ENCODE measurements at regions not wholly inside any gene's neighbourhood (a gene's known extent, or its start where the extent isn't known, plus 50 kb on each side); places are given as distances from the start of the nearest gene placed in this dataset.
"Not testable (repeated sequence)": the region's sequence is repeated elsewhere in the genome, so short reads cannot be mapped to it uniquely, and the experiment has no call there.

DNA sequence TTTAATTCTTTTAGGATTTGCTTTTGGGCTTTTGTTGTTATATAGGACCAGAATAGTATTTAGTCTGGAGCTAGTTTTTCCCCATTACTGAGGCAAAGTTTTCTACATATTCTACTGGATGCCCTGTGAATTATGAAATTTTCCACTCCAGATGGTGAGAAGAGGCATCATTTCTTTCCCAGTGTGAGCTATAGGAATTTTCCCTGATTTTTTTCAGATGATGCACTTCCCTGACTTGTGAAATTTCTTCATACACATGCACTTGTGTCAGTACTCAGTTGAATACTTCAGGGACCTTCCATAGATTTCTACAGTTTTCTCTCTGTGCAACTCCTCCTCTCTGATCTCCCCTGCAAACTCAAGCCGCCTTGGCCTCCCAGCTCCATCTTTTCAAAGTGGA lies 73.7 kb upstream of the SLCO2A1 start:
- in situ Hi-C loops (cut with HindIII; ENCODE audit: extremely low pct_ligation_motif_present, low pct_unique_long_range_greater_than_20kb), result no loop called here
- no peaks in the 10 kb centered on the region for H3K27me3 ChIP-seq (ENCODE audit: control insufficient read depth in 1 of 2, insufficient read depth in 2 of 2, low read length in 2 of 2)
- WGBS (ENCODE audit: low lambda C conversion rate), result 52% methylated on average over 1 of the region's 1 CpG

DNA sequence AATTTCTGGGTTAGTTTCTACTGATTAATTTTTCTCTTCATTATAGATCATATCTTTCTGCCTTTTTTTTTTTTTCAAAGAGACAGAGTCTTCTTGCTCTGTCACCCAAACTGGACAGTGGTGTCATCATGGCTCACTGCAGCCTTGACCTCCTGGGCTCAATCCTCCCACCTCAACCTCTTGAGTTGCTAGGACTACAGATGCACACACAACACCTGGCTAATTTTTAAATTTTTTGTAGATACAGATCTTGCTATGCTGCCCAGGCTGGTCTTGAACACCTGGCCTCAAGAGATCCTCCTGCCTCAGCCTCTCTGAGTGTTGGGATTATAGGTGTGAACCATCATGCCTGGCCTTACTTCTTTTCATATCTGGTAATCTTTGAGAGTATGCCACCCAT lies 73.3 kb upstream of the SLCO2A1 start:
- peaks cover 16% of the 10 kb centered on the region for H3K4me1 ChIP-seq (ENCODE audit: insufficient read depth, low read length)
- ATAC-seq (no peak), DNase-seq (ENCODE audit: low spot score) (no peak), FAIRE-seq (no peak)
- no peak overlapping the region for H3K4me3 ChIP-seq (replicated peaks in 1 of 3; ENCODE audit: insufficient read depth in 1 of 3, low read depth in 2 of 3, low read length in 3 of 3)
- no peaks in the 10 kb centered on the region for H3K9me3 ChIP-seq (ENCODE audit: low read length)
- TF ChIP-seq MBD4 (IDR thresholded peaks at IDR 0.05; ENCODE audit: borderline replicate concordance, low read length), result no peak
- TF ChIP-seq, protein P1, sequence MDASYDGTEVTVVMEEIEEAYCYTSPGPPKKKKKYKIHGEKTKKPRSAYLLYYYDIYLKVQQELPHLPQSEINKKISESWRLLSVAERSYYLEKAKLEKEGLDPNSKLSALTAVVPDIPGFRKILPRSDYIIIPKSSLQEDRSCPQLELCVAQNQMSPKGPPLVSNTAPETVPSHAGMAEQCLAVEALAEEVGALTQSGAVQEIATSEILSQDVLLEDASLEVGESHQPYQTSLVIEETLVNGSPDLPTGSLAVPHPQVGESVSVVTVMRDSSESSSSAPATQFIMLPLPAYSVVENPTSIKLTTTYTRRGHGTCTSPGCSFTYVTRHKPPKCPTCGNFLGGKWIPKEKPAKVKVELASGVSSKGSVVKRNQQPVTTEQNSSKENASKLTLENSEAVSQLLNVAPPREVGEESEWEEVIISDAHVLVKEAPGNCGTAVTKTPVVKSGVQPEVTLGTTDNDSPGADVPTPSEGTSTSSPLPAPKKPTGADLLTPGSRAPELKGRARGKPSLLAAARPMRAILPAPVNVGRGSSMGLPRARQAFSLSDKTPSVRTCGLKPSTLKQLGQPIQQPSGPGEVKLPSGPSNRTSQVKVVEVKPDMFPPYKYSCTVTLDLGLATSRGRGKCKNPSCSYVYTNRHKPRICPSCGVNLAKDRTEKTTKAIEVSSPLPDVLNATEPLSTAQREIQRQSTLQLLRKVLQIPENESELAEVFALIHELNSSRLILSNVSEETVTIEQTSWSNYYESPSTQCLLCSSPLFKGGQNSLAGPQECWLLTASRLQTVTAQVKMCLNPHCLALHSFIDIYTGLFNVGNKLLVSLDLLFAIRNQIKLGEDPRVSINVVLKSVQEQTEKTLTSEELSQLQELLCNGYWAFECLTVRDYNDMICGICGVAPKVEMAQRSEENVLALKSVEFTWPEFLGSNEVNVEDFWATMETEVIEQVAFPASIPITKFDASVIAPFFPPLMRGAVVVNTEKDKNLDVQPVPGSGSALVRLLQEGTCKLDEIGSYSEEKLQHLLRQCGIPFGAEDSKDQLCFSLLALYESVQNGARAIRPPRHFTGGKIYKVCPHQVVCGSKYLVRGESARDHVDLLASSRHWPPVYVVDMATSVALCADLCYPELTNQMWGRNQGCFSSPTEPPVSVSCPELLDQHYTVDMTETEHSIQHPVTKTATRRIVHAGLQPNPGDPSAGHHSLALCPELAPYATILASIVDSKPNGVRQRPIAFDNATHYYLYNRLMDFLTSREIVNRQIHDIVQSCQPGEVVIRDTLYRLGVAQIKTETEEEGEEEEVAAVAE (CRISPR knock-in tag; IDR thresholded peaks at IDR 0.05; ENCODE audit: borderline replicate concordance), result no peak
- no peak for TF ChIP-seq ZNF10 (CRISPR knock-in tag; IDR thresholded peaks at IDR 0.05; ENCODE audit: borderline replicate concordance, low read depth)
- no peak for TF ChIP-seq TEAD2 (CRISPR knock-in tag; IDR thresholded peaks at IDR 0.05)
- no peak for TF ChIP-seq EP300 (IDR thresholded peaks at IDR 0.05; ENCODE audit: low read depth in 2 of 2, low read length in 2 of 2)
- no peak for TF ChIP-seq EP300 (CRISPR knock-in tag; IDR thresholded peaks at IDR 0.05; ENCODE audit: borderline replicate concordance)
- no peak for TF ChIP-seq ZNF496 (CRISPR knock-in tag; IDR thresholded peaks at IDR 0.05; ENCODE audit: insufficient replicate concordance)
- H3K27me3 ChIP-seq (ENCODE audit: control insufficient read depth in 1 of 2, insufficient read depth in 2 of 2, low read length in 2 of 2), result no peaks in the 10 kb centered on the region
- intact Hi-C loops (cut with micrococcal nuclease; ENCODE audit: unreplicated experiment), result no loop called here
- H3K79me2 ChIP-seq (ENCODE audit: insufficient read depth, low read length), result no peaks in the 10 kb centered on the region
- in situ Hi-C loops (cut with HindIII; ENCODE audit: extremely low pct_ligation_motif_present, low pct_unique_long_range_greater_than_20kb), result no loop called here
- H4K20me1 ChIP-seq (ENCODE audit: insufficient read depth, low read length), result no peaks in the 10 kb centered on the region
- ChIA-PET POLR2A (no interaction called here), CTCF (ENCODE audit: low intra/inter-chr PET ratio, low total read pairs) (no interaction called here)
- H3K36me3 ChIP-seq (replicated peaks in 1 of 2; ENCODE audit: control insufficient read depth in 1 of 2, insufficient read depth in 2 of 2, low read length in 2 of 2), result no peaks in the 10 kb centered on the region
- H3K9ac ChIP-seq (ENCODE audit: insufficient read depth, low read depth, low read length), result no peak overlapping the region
- no TSS peak for BruUV-seq (replicated peaks)
- no peak overlapping the region for H2AFZ ChIP-seq (ENCODE audit: low read length)
- no peak overlapping the region for H3K27ac ChIP-seq (ENCODE audit: extremely low read length, insufficient read depth, low read length)
- H3K4me2 ChIP-seq (ENCODE audit: low read depth, low read length), result no peak overlapping the region

More for the DNA sequence above, 73.7 kb upstream of the SLCO2A1 start:
- BruUV-seq (replicated peaks), result no TSS peak
- FAIRE-seq (no peak), DNase-seq (ENCODE audit: low spot score) (no peak), ATAC-seq (no peak)
- H3K79me2 ChIP-seq (ENCODE audit: insufficient read depth, low read length), result no peaks in the 10 kb centered on the region
- H3K4me1 ChIP-seq (ENCODE audit: insufficient read depth, low read length), result peaks cover 16% of the 10 kb centered on the region
- TF ChIP-seq FOXA3 (CRISPR knock-in tag; IDR thresholded peaks at IDR 0.05), result no peak
- no peaks in the 10 kb centered on the region for H3K9me3 ChIP-seq (ENCODE audit: low read length)
- no peaks in the 10 kb centered on the region for H4K20me1 ChIP-seq (ENCODE audit: insufficient read depth, low read length)
- no peak overlapping the region for H3K27ac ChIP-seq (ENCODE audit: extremely low read length, insufficient read depth, low read length)
- CTCF ChIA-PET (ENCODE audit: low intra/inter-chr PET ratio, low total read pairs), result no interaction called here
- no peak overlapping the region for H3K4me3 ChIP-seq (replicated peaks in 1 of 3; ENCODE audit: insufficient read depth in 1 of 3, low read depth in 2 of 3, low read length in 3 of 3)
- POLR2A ChIA-PET, result no interaction called here
- intact Hi-C loops (cut with micrococcal nuclease; ENCODE audit: unreplicated experiment), result no loop called here
- H2AFZ ChIP-seq (ENCODE audit: low read length), result no peak overlapping the region
- no peak overlapping the region for H3K9ac ChIP-seq (ENCODE audit: insufficient read depth, low read depth, low read length)
- H3K36me3 ChIP-seq (replicated peaks in 1 of 2; ENCODE audit: control insufficient read depth in 1 of 2, insufficient read depth in 2 of 2, low read length in 2 of 2), result no peaks in the 10 kb centered on the region
- no peak overlapping the region for H3K4me2 ChIP-seq (ENCODE audit: low read depth, low read length)

DNA sequence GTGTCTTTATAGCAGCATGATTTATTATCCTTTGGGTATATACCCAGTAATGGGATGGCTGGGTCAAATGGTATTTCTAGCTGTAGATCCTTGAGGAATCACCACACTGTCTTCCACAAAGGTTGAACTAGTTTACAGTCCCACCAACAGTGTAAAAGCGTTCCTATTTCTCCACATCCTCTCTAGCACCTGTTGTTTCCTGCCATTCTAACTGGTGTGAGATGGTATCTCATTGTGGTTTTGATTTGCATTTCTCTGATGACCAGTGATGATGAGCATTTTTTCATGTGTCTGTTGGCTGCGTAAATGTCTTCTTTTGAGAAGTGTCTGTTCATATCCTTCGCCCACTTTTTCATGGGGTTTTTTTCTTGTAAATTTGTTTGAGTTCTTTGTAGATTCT lies 66.5 kb upstream of the SLCO2A1 start:
- CTCF ChIA-PET (ENCODE audit: low intra/inter-chr PET ratio, low total read pairs); BruUV-seq (replicated peaks); H3K36me3 ChIP-seq (replicated peaks in 1 of 2; ENCODE audit: control insufficient read depth in 1 of 2, insufficient read depth in 2 of 2, low read length in 2 of 2); FAIRE-seq; H3K79me2 ChIP-seq (ENCODE audit: insufficient read depth, low read length); H3K4me1 ChIP-seq (ENCODE audit: insufficient read depth, low read length); H3K4me3 ChIP-seq (replicated peaks in 1 of 3; ENCODE audit: insufficient read depth in 1 of 3, low read depth in 2 of 3, low read length in 3 of 3); H3K4me2 ChIP-seq (ENCODE audit: low read depth, low read length); H2AFZ ChIP-seq (ENCODE audit: low read length); H4K20me1 ChIP-seq (ENCODE audit: insufficient read depth, low read length); intact Hi-C loops (cut with micrococcal nuclease; ENCODE audit: unreplicated experiment); H3K27me3 ChIP-seq (ENCODE audit: control insufficient read depth in 1 of 2, insufficient read depth in 2 of 2, low read length in 2 of 2); in situ Hi-C loops (cut with HindIII; ENCODE audit: extremely low pct_ligation_motif_present, low pct_unique_long_range_greater_than_20kb); ATAC-seq; H3K27ac ChIP-seq (ENCODE audit: extremely low read length, insufficient read depth, low read length); POLR2A ChIA-PET; H3K9me3 ChIP-seq (ENCODE audit: low read length); DNase-seq (ENCODE audit: low spot score); H3K9ac ChIP-seq (ENCODE audit: insufficient read depth, low read depth, low read length): not testable (repeated sequence)
- WGBS (ENCODE audit: low lambda C conversion rate), result 11% methylated on average over 3 of the region's 3 CpGs
